HL-60/S4 (cell line): ENCODE measurements at regions not wholly inside any gene's neighbourhood (a gene's known extent, or its start where the extent isn't known, plus 50 kb on each side); places are given as distances from the start of the nearest gene placed in this dataset.
"Not testable (repeated sequence)": the region's sequence is repeated elsewhere in the genome, so short reads cannot be mapped to it uniquely, and the experiment has no call there.

Experiments used
- in situ Hi-C: fragments of 300-500 bp; cut with MboI; formaldehyde crosslinking; loops from 2 replicates; pipeline ENCODE4 v1.14.3; 2022; ENCODE audit warnings: low sequenced_read_pairs

DNA sequence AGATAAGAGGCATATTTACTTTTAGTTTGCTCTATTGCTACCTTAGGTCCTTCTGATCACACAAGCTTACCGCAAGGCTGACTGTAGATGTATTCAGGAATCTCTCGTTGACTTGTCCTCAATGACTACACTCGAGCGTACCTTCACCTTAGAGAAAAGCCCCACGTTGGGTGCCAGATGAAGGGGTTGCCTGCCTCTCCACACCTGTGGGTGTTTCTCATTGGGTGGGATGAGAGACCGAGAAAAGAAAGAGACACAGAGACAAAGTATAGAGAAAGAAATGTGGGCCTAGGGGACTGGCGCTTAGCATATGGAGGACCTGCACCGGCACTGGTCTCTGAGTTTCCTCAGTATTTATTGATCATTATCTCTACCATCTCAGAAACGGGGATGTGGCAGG lies 51.8 kb downstream of the ASCL4 start:
- in situ Hi-C loops, result no loop called here

GRCh38 chr12:107829271-107829670 lies 54.8 kb downstream of the ASCL4 start:
- in situ Hi-C loops, result no loop called here

GRCh38 chr12:107832441-107832840 lies 57.9 kb downstream of the ASCL4 start:
- in situ Hi-C loops, result no loop called here

- in situ Hi-C loops, result no loop called here
Measured at GRCh38 chr12:107840186-107840585, 65.7 kb downstream of the ASCL4 start.

DNA sequence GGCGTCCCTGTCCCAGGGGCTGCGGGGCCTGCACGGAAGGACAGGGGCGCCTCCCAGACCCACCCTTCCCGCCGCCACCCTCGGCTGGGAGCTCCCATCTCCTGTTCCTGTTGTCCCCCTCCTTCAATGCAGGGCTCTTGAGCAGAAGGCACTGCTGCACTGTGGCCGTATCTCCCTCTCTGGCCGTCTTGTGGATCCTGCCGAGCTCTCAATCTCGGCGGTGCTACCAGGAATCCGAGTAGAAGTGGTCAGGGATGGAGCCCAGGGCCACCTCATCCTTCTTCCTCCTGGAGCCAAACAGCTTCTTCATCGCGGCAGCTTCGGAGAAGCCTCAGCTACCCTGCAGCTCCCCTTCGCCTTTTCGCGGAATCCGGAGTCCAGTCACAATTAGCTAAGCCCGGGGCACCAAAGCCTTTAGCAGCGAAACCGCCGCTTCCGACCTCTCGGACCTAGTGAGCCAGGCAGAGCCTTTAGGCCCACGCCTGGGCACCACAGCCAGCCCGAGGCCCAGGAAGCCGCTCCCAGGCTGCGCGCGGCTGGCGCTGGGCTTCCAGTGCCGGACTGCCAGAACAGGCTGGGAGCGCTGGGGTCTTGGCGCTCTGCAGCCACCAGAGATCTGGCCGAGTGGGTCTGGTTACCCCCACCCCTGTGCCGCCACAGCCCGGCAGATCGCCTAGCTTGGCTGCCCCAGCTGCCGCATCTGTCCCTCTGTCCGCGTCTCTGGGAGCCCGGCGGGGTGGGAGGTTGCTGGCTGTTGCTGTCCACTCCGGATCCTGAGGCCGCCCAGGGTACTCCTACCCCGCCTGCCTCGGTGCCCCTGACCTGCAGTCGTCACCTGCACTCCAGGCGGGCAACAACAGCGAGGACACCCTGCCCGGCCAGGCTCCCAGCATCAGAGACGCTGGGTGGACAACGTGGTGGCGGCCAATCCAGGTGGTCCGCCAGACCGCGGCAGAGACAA lies 69.1 kb downstream of the ASCL4 start:
- in situ Hi-C loops, result no loop called here

- in situ Hi-C loops, result no loop called here
Measured at GRCh38 chr12:107844312-107844921, 69.9 kb downstream of the ASCL4 start.

DNA sequence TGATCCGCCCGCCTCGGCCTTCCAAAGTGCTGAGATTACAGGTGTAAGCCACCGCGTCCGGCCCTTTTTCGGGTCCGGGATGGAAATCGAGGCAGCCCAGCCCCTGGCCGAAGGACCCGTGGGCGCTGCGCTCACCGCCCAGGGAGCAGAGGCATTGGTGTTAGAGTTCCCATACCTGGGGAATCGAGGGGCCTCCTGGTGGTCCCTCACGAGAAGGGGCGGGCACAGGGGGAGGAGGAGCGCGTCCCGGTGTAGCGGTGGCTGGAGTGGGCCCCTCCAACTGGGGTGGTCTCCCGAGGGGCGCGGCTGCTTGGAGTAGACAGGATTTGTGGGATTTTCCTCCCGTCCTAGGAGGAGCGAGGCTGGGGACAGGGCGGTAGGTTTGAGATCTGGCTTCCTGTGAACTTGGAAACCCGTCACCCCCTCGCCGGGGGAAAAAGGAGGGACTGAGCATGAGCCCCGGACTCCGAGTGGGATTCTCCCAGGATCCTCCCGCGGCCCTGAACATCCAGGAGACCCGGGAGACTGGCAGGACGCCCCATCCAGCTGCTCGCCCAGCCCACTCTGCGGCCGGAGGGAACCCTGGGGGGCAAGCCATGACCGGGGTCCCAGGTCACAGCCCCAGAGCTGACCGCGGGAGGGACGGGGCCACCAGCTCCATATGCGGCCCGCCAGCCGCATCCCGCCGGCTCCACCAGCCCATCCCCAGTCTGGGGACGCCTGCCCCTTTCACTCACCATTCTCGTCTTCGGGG lies 70.9 kb downstream of the ASCL4 start:
- in situ Hi-C loops, result no loop called here

- in situ Hi-C loops, result no loop called here
Measured at GRCh38 chr12:107845980-107846659, 71.6 kb downstream of the ASCL4 start.

- in situ Hi-C loops, result no loop called here
Measured at GRCh38 chr12:107847430-107847829, 72.9 kb downstream of the ASCL4 start.

GRCh38 chr12:107847830-107848229 lies 73.3 kb downstream of the ASCL4 start:
- in situ Hi-C loops, result no loop called here

DNA sequence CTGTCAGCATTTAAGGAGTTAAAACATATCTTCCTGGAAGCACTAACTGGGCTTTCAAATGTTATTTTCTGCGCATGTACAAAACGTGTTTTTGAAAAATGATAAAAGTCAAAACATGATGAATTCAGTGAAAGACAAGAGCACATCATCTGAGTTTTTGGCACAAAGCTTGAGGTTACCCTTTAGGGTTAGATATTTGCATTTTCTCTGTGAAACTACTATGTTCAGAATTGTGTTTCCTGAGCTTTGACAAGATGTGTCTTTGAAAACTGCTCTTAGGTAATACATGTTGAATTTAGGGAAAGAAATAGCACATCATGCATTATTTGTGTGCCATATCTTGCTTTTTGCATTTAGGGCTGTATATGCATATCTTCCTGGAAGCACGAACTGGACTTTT lies 79.0 kb downstream of the ASCL4 start:
- in situ Hi-C loops, result no loop called here

DNA sequence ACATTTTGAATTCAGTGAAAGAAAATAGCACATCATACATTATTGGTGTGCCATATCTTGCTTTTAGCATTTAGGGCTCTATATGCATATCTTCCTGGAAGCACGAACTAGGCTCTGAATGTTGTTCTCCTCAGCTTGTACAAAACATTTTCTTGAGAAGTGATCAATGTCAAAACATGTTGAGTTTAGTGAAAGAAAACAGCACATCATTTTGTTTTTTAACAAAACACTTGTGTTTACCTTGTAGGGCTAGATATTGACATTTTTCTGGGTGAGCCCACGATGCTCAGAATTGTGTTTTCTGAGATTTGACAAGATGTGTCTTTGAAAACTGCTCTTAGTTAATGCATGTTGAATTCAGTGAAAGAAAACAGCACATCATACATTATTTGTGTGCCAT lies 81.0 kb downstream of the ASCL4 start:
- in situ Hi-C loops, result no loop called here

DNA sequence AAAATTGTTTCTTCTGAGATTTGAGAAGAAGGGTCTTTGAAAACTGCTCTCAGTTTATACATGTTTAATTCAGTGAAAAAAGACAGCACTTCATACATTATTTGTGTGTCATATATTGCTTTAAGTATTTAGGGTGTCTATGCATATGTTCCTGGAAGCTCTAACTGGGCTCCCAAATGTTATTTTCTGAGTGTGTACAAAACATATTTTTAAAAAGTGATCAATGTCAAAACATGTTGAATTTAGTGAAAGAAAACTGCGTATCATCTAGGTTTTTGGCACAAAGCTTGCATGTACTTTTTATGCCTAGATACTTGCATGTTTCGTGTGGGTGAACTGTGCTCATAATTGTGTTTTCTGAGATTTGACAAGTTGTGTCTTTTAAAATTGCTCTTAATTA lies 81.6 kb downstream of the ASCL4 start:
- in situ Hi-C loops, result no loop called here

- in situ Hi-C loops, result no loop called here
Measured at GRCh38 chr12:107857191-107857590, 82.7 kb downstream of the ASCL4 start.

DNA sequence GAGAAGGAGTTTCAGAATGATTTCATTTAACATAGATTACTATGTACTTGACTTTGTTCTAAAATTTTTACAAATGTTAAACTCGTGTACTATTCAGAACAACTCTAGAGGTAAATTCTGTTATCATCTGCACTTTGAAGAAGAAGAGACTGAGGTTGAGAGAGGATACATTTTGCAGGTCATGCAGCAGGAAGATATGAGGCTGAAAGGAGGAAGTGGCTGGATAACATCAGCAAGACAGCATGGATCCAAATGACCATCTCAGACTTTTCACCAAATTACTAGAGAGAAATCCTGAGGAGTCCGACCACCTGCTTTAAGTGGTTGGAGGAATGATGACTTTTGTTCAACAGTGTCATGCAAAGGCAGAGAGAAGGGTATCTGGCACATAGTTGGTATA lies 84.9 kb downstream of the ASCL4 start:
- in situ Hi-C loops, result no loop called here

GRCh38 chr12:107864235-107864634 lies 89.7 kb downstream of the ASCL4 start:
- in situ Hi-C loops, result no loop called here

GRCh38 chr12:107864727-107865126 lies 90.2 kb downstream of the ASCL4 start:
- in situ Hi-C loops, result not testable (repeated sequence)

DNA sequence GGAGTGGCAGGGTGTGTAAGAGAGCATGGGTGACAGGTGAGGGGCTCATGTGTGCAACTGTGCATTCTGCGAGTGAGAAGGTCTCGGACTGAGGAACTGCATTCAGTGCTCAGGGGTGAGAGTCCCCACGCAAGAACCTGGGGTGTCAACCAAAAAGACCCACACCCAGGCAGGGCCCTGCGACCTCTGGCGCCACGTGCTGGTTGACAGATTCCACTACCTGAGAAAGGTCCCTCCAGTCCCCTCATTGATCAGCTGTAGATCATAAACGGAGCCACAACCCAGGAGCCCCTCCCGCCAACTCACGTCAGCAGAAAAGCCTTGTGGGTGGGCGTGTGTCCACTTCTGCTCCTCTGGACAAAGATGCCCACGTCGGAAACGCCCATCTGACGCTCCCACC lies 98.7 kb downstream of the ASCL4 start:
- in situ Hi-C loops, result no loop called here

- in situ Hi-C loops, result no loop called here
Measured at GRCh38 chr12:107875786-107876185, 101.3 kb downstream of the ASCL4 start.

GRCh38 chr12:107884769-107885694 lies 110.5 kb downstream of the ASCL4 start:
- in situ Hi-C loops, result loop anchor here (5.0 kb wide), 1 partner anchor 208 kb away; no protein-coding TSS in a partner anchor
